ENCODE measurements at regions not wholly inside any gene's neighbourhood (a gene's known extent, or its start where the extent isn't known, plus 50 kb on each side); places are given as distances from the start of the nearest gene placed in this dataset.

DNA sequence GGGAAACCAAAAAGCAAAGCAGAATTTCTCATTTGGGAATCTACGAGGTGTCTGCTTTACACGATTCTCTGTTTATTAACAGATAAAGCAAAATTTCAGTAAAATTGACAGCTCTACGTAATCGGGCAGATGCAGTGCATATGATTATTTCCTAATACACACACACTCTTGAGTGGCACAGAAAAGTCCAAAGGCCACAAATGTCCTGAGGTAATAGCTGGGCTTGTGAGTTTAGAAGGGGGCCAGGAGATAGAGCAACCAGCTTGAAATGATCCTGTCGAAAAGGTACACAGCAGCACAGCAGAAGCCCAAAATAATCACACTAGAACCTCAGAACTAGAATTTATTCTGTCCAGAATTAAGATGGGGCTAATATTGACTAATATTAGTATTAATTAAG, 236.0 kb downstream of the FAT4 start:
- TF ChIP-seq POLR2A (IDR thresholded peaks at IDR 0.05) = no peak
- TF ChIP-seq, protein P1, sequence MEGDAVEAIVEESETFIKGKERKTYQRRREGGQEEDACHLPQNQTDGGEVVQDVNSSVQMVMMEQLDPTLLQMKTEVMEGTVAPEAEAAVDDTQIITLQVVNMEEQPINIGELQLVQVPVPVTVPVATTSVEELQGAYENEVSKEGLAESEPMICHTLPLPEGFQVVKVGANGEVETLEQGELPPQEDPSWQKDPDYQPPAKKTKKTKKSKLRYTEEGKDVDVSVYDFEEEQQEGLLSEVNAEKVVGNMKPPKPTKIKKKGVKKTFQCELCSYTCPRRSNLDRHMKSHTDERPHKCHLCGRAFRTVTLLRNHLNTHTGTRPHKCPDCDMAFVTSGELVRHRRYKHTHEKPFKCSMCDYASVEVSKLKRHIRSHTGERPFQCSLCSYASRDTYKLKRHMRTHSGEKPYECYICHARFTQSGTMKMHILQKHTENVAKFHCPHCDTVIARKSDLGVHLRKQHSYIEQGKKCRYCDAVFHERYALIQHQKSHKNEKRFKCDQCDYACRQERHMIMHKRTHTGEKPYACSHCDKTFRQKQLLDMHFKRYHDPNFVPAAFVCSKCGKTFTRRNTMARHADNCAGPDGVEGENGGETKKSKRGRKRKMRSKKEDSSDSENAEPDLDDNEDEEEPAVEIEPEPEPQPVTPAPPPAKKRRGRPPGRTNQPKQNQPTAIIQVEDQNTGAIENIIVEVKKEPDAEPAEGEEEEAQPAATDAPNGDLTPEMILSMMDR (IDR thresholded peaks at IDR 0.05) = no peak

Data from lower leg skin (tissue), 3 donors.